ENCODE measurements at regions not wholly inside any gene's neighbourhood (a gene's known extent, or its start where the extent isn't known, plus 50 kb on each side); places are given as distances from the start of the nearest gene placed in this dataset.
A peak's percentile ranks its signal among the peaks of the same experiment; 100 is the strongest.

GRCh38 chr7:121521711-121522400 lies 125.7 kb upstream of the FAM3C start:
- CTCF ChIA-PET, result no interaction called here
- Histone ChIP-seq H3K4me3 (ENCODE audit: low read length) (no peak overlapping the region), H3K4me1 (ENCODE audit: control insufficient read depth in 2 of 2, insufficient read depth in 2 of 2, low read length in 2 of 2) (no peaks in the 10 kb centered on the region), H3K36me3 (ENCODE audit: control insufficient read depth in 2 of 3, insufficient read depth in 3 of 3, low read length in 3 of 3) (no peaks in the 10 kb centered on the region), H3K9me3 (ENCODE audit: control insufficient read depth in 2 of 3, low read length in 3 of 3) (no peaks in the 10 kb centered on the region), H3K27me3 (ENCODE audit: control insufficient read depth in 2 of 2, insufficient read depth in 2 of 2, low read length in 2 of 2) (no peaks in the 10 kb centered on the region), H3K27ac (ENCODE audit: low read depth, low read length) (no peak overlapping the region)
- no peak for DNase-seq
- H3K4me1 Mint-ChIP-seq, result peaks cover 0 to 30% (median 0%) of the 10 kb centered on the region in 7 donors
- H3K36me3 Mint-ChIP-seq, result peaks cover 0 to 13% (median 0%) of the 10 kb centered on the region in 5 donors
- H3K9me3 Mint-ChIP-seq, result peaks cover 0 to 11% (median 0%) of the 10 kb centered on the region in 11 donors
- no peak for ATAC-seq
- POLR2A ChIA-PET, result no interaction called here
- H3K27me3 Mint-ChIP-seq, result peaks cover 0 to 7% (median 0%) of the 10 kb centered on the region in 5 donors
- intact Hi-C loops (cut with micrococcal nuclease), result loop anchor here in 1 of 2 donors (2.0 kb wide), 1 partner anchor 21 kb away; no protein-coding TSS in a partner anchor
- H3K27ac Mint-ChIP-seq, result peak overlapping the region in 1 of 9 donors; percentile 21
- no peak overlapping the region for H3K4me3 Mint-ChIP-seq

- Mint-ChIP-seq H3K36me3 (peaks cover 0 to 10% (median 0%) of the 10 kb centered on the region in 5 donors), H3K27me3 (peaks cover 0 to 4% (median 0%) of the 10 kb centered on the region in 5 donors), H3K4me3 (no peak overlapping the region), H3K4me1 (peaks cover 0 to 26% (median 0%) of the 10 kb centered on the region in 7 donors), H3K27ac (peak overlapping the region in 1 of 9 donors; percentile 44), H3K9me3 (peaks cover 0 to 11% (median 0%) of the 10 kb centered on the region in 11 donors)
- ChIA-PET CTCF (no interaction called here), POLR2A (no interaction called here)
- DNase-seq (no peak), ATAC-seq (no peak)
- Histone ChIP-seq H3K9me3 (ENCODE audit: control insufficient read depth in 2 of 3, low read length in 3 of 3) (no peaks in the 10 kb centered on the region), H3K27ac (ENCODE audit: low read depth, low read length) (no peak overlapping the region), H3K4me1 (ENCODE audit: control insufficient read depth in 2 of 2, insufficient read depth in 2 of 2, low read length in 2 of 2) (no peaks in the 10 kb centered on the region), H3K36me3 (ENCODE audit: control insufficient read depth in 2 of 3, insufficient read depth in 3 of 3, low read length in 3 of 3) (no peaks in the 10 kb centered on the region), H3K4me3 (ENCODE audit: low read length) (no peak overlapping the region), H3K27me3 (ENCODE audit: control insufficient read depth in 2 of 2, insufficient read depth in 2 of 2, low read length in 2 of 2) (no peaks in the 10 kb centered on the region)
- intact Hi-C loops (cut with micrococcal nuclease), result loop anchor here in 1 of 2 donors (2.0 kb wide), 1 partner anchor 20 kb away; no protein-coding TSS in a partner anchor
Measured at GRCh38 chr7:121520911-121521310, 124.8 kb upstream of the FAM3C start.

- H3K4me3 Mint-ChIP-seq, result no peak overlapping the region
- H3K9me3 Mint-ChIP-seq, result peaks cover 0 to 11% (median 0%) of the 10 kb centered on the region in 11 donors
- H3K9me3 ChIP-seq (ENCODE audit: control insufficient read depth in 2 of 3, low read length in 3 of 3), result no peaks in the 10 kb centered on the region
- peaks cover 0 to 26% (median 0%) of the 10 kb centered on the region in 7 donors for H3K4me1 Mint-ChIP-seq
- DNase-seq (no peak), ATAC-seq (no peak)
- H3K27ac ChIP-seq (ENCODE audit: low read depth, low read length), result no peak overlapping the region
- ChIA-PET POLR2A (interaction anchor here (0.6 kb wide), 1 partner anchor 78 kb away, joined by 3 read pairs; no protein-coding TSS in a partner anchor), CTCF (interaction anchor here (0.9 kb wide), 1 partner anchor 10 kb away, joined by 3 read pairs; no protein-coding TSS in a partner anchor)
- H3K4me3 ChIP-seq (ENCODE audit: low read length), result no peak overlapping the region
- H3K27me3 ChIP-seq (ENCODE audit: control insufficient read depth in 2 of 2, insufficient read depth in 2 of 2, low read length in 2 of 2), result no peaks in the 10 kb centered on the region
- no peaks in the 10 kb centered on the region for H3K36me3 ChIP-seq (ENCODE audit: control insufficient read depth in 2 of 3, insufficient read depth in 3 of 3, low read length in 3 of 3)
- H3K27ac Mint-ChIP-seq, result no peak overlapping the region
- H3K4me1 ChIP-seq (ENCODE audit: control insufficient read depth in 2 of 2, insufficient read depth in 2 of 2, low read length in 2 of 2), result no peaks in the 10 kb centered on the region
- intact Hi-C loops (cut with micrococcal nuclease), result loop anchor here in 1 of 2 donors (2.0 kb wide), 1 partner anchor 19 kb away; no protein-coding TSS in a partner anchor
- peaks cover 0 to 10% (median 0%) of the 10 kb centered on the region in 5 donors for H3K36me3 Mint-ChIP-seq
- peaks cover 0 to 4% (median 0%) of the 10 kb centered on the region in 5 donors for H3K27me3 Mint-ChIP-seq
Measured at GRCh38 chr7:121519548-121520521, 123.7 kb upstream of the FAM3C start.

GRCh38 chr7:121517591-121517990 lies 121.5 kb upstream of the FAM3C start:
- Mint-ChIP-seq H3K27ac (no peak overlapping the region), H3K9me3 (peaks cover 0 to 11% (median 0%) of the 10 kb centered on the region in 11 donors), H3K4me1 (peaks cover 0 to 26% (median 0%) of the 10 kb centered on the region in 7 donors), H3K4me3 (no peak overlapping the region), H3K36me3 (peaks cover 0 to 10% (median 0%) of the 10 kb centered on the region in 5 donors), H3K27me3 (no peaks in the 10 kb centered on the region)
- H3K36me3 ChIP-seq (ENCODE audit: control insufficient read depth in 2 of 3, insufficient read depth in 3 of 3, low read length in 3 of 3), result no peaks in the 10 kb centered on the region
- H3K9me3 ChIP-seq (ENCODE audit: control insufficient read depth in 2 of 3, low read length in 3 of 3), result no peaks in the 10 kb centered on the region
- ATAC-seq (no peak), DNase-seq (no peak)
- CTCF ChIA-PET, result no interaction called here
- H3K27ac ChIP-seq (ENCODE audit: low read depth, low read length), result no peak overlapping the region
- POLR2A ChIA-PET, result no interaction called here
- intact Hi-C loops (cut with micrococcal nuclease), result no loop called here
- no peak overlapping the region for H3K4me3 ChIP-seq (ENCODE audit: low read length)
- H3K27me3 ChIP-seq (ENCODE audit: control insufficient read depth in 2 of 2, insufficient read depth in 2 of 2, low read length in 2 of 2), result no peaks in the 10 kb centered on the region
- no peaks in the 10 kb centered on the region for H3K4me1 ChIP-seq (ENCODE audit: control insufficient read depth in 2 of 2, insufficient read depth in 2 of 2, low read length in 2 of 2)

- Mint-ChIP-seq H3K4me1 (peaks cover 0 to 20% (median 0%) of the 10 kb centered on the region in 7 donors), H3K9me3 (peaks cover 0 to 16% (median 3%) of the 10 kb centered on the region in 11 donors), H3K4me3 (no peak overlapping the region), H3K27ac (no peak overlapping the region), H3K36me3 (peaks cover 0 to 13% (median 0%) of the 10 kb centered on the region in 5 donors), H3K27me3 (no peaks in the 10 kb centered on the region)
- intact Hi-C loops (cut with micrococcal nuclease), result no loop called here
- ChIA-PET POLR2A (no interaction called here), CTCF (interaction anchor here (0.7 to 0.8 kb wide), 2 partner anchors 23 to 150 kb away, joined by 3 to 5 read pairs; no protein-coding TSS in a partner anchor)
- Histone ChIP-seq H3K27ac (ENCODE audit: low read depth, low read length) (no peak overlapping the region), H3K4me1 (ENCODE audit: control insufficient read depth in 2 of 2, insufficient read depth in 2 of 2, low read length in 2 of 2) (no peaks in the 10 kb centered on the region), H3K9me3 (ENCODE audit: control insufficient read depth in 2 of 3, low read length in 3 of 3) (no peaks in the 10 kb centered on the region), H3K27me3 (ENCODE audit: control insufficient read depth in 2 of 2, insufficient read depth in 2 of 2, low read length in 2 of 2) (no peaks in the 10 kb centered on the region), H3K36me3 (ENCODE audit: control insufficient read depth in 2 of 3, insufficient read depth in 3 of 3, low read length in 3 of 3) (no peaks in the 10 kb centered on the region), H3K4me3 (ENCODE audit: low read length) (no peak overlapping the region)
- ATAC-seq (no peak), DNase-seq (no peak)
Measured at GRCh38 chr7:121516821-121517220, 120.7 kb upstream of the FAM3C start.

- DNase-seq (no peak), ATAC-seq (no peak)
- Histone ChIP-seq H3K4me3 (ENCODE audit: low read length) (no peak overlapping the region), H3K36me3 (ENCODE audit: control insufficient read depth in 2 of 3, insufficient read depth in 3 of 3, low read length in 3 of 3) (no peaks in the 10 kb centered on the region), H3K4me1 (ENCODE audit: control insufficient read depth in 2 of 2, insufficient read depth in 2 of 2, low read length in 2 of 2) (no peaks in the 10 kb centered on the region), H3K27ac (ENCODE audit: low read depth, low read length) (no peak overlapping the region), H3K9me3 (ENCODE audit: control insufficient read depth in 2 of 3, low read length in 3 of 3) (peaks cover 0 to 4% (median 0%) of the 10 kb centered on the region in 3 experiments), H3K27me3 (ENCODE audit: control insufficient read depth in 2 of 2, insufficient read depth in 2 of 2, low read length in 2 of 2) (no peaks in the 10 kb centered on the region)
- intact Hi-C loops (cut with micrococcal nuclease), result no loop called here
- peaks cover 0 to 18% (median 0%) of the 10 kb centered on the region in 5 donors for H3K36me3 Mint-ChIP-seq
- H3K4me1 Mint-ChIP-seq, result peaks cover 0 to 10% (median 0%) of the 10 kb centered on the region in 7 donors
- H3K27me3 Mint-ChIP-seq, result no peaks in the 10 kb centered on the region
- H3K9me3 Mint-ChIP-seq, result peaks cover 0 to 20% (median 4%) of the 10 kb centered on the region in 11 donors
- ChIA-PET POLR2A (no interaction called here), CTCF (no interaction called here)
- no peak overlapping the region for H3K4me3 Mint-ChIP-seq
- no peak overlapping the region for H3K27ac Mint-ChIP-seq
Measured at GRCh38 chr7:121515630-121516401, 119.7 kb upstream of the FAM3C start.
